ENCODE measurements at regions not wholly inside any gene's neighbourhood (a gene's known extent, or its start where the extent isn't known, plus 50 kb on each side); places are given as distances from the start of the nearest gene placed in this dataset.
A peak's percentile ranks its signal among the peaks of the same experiment; 100 is the strongest.

DNA sequence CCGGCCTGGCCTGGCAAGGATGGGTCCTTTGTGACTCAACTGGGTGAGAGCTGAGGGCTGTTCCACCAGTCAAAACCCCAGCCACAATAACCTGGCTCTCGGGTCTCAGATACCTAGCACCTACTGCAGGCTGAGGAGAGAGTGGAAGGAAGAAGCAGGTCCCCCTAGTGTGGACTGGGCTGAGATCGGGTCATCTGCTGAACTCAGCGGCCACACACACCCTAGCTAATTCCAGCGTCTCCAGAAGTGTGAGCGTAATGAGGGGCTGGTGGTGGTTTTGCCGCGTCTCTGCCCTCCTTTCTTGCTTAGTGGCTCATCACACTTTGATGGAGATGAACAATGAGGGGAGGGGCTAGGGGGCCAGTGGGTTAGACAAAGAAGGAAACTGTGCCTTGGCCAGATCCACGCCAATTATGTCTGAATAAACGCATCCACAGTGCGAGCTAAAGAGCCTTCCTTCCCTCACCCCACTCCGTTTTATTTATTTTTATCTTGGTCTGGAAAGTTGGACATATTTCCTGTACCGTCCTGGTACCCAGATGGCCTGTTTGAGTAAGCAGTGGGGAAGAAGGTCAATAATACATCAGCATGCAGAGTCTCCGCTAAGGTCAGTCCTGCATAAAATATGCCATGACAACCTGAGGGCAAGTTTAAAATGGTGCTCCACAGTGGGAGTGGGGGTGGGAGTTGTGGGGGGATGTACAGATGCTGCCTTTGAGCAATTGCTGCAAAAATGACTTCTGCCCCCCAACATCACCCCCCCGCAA, 370.0 kb downstream of the WDR72 start:
- in situ Hi-C loops (cut with MboI; ENCODE audit: low sequenced_read_pairs, unreplicated experiment): no loop called here
- TF ChIP-seq, protein P1, sequence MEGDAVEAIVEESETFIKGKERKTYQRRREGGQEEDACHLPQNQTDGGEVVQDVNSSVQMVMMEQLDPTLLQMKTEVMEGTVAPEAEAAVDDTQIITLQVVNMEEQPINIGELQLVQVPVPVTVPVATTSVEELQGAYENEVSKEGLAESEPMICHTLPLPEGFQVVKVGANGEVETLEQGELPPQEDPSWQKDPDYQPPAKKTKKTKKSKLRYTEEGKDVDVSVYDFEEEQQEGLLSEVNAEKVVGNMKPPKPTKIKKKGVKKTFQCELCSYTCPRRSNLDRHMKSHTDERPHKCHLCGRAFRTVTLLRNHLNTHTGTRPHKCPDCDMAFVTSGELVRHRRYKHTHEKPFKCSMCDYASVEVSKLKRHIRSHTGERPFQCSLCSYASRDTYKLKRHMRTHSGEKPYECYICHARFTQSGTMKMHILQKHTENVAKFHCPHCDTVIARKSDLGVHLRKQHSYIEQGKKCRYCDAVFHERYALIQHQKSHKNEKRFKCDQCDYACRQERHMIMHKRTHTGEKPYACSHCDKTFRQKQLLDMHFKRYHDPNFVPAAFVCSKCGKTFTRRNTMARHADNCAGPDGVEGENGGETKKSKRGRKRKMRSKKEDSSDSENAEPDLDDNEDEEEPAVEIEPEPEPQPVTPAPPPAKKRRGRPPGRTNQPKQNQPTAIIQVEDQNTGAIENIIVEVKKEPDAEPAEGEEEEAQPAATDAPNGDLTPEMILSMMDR (IDR thresholded peaks at IDR 0.05; ENCODE audit: borderline replicate concordance, control extremely low read depth, extremely low read depth, insufficient read depth, missing control alignments): no peak
- DNase-seq (ENCODE audit: low spot score): no peak

DNA sequence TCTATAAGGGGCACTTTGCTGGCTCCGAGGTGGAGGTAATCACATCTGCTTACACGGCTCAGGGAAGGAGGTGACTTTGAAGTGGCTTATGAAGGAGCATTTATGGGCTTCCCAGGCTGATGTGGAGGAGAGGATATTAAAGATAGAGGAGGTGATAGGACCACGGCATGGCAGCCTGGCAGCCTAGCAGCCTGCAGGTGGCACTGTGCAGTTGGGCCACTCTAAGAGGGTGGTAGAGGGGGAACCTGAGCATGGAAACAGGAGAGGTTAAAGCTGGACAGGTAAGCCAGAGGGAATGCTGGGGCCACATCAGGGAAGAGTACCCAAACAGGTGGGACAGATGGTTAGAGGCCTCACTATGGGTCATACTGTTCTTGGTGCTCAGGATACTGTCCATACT, 375.0 kb downstream of the WDR72 start:
- DNase-seq (ENCODE audit: low spot score): no peak
- TF ChIP-seq, protein P1 (IDR thresholded peaks at IDR 0.05; ENCODE audit: borderline replicate concordance, control extremely low read depth, extremely low read depth, insufficient read depth, missing control alignments): peak; percentile 9
- in situ Hi-C loops (cut with MboI; ENCODE audit: low sequenced_read_pairs, unreplicated experiment): no loop called here

DNA sequence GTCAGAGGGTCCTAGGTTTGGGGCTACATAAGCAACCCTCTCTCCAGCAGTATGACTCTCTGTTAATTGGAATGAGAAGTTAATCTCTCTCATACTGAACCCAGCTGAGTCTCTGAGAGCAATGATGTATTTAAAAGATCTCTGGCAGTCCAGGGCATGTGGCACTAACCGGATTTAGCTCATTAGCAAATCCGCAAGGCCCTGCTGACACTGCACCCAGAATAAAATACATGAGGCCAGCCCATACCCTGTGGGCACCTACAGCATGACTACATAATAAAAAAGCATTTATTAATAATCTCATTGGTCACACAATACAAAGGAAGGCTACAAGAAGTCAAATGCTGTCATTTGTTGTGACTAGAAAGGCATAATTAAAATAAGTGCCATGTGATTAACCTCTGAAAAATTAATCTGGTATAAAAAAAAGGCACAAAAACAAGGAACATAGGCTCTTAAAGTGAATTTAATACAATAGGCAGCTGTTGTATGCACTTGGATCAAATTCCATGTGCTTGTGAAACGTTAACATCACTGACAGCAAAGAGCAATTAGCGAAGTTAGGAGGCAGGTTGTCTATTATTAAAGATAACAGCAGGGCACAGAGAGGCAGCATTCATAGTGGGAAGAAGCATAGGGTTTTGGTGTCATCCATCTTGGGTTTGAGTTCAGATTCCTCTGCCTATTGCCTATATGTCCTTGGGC, 381.2 kb downstream of the WDR72 start:
- no peak for DNase-seq (ENCODE audit: low spot score)
- in situ Hi-C loops (cut with MboI; ENCODE audit: low sequenced_read_pairs, unreplicated experiment): no loop called here
- TF ChIP-seq, protein P1 (IDR thresholded peaks at IDR 0.05; ENCODE audit: borderline replicate concordance, control extremely low read depth, extremely low read depth, insufficient read depth, missing control alignments): no peak

GRCh38 chr15:53367740-53368139, 391.7 kb downstream of the WDR72 start:
- no peak for DNase-seq (ENCODE audit: low spot score)
- TF ChIP-seq, protein P1 (IDR thresholded peaks at IDR 0.05; ENCODE audit: borderline replicate concordance, control extremely low read depth, extremely low read depth, insufficient read depth, missing control alignments): no peak
- in situ Hi-C loops (cut with MboI; ENCODE audit: low sequenced_read_pairs, unreplicated experiment): no loop called here

DNA sequence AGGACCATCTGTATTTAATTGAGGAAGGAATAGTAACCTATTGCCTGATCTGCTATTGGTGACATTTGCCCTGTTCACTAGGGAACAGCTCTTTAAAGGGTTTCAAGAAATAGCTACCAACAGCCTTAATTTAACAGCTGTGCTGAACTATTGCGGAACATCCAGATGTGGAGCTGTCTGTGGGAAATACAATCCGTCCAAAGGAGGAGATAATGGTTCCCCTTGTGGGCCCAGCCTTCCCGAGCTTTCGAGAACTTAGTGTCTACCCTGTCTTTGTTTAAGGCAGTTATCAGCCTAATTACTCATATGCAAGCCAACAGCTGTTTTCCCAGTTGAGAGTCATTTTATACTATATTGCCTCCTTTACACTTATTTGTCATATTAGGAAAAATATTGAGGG, 398.6 kb downstream of the WDR72 start:
- DNase-seq (ENCODE audit: low spot score): no peak
- in situ Hi-C loops (cut with MboI; ENCODE audit: low sequenced_read_pairs, unreplicated experiment): no loop called here
- TF ChIP-seq, protein P1 (IDR thresholded peaks at IDR 0.05; ENCODE audit: borderline replicate concordance, control extremely low read depth, extremely low read depth, insufficient read depth, missing control alignments): no peak

- no peak for DNase-seq (ENCODE audit: low spot score)
- in situ Hi-C loops (cut with MboI; ENCODE audit: low sequenced_read_pairs, unreplicated experiment): no loop called here
- TF ChIP-seq, protein P1 (IDR thresholded peaks at IDR 0.05; ENCODE audit: borderline replicate concordance, control extremely low read depth, extremely low read depth, insufficient read depth, missing control alignments): no peak
Measured at GRCh38 chr15:53359038-53359437, 400.4 kb downstream of the WDR72 start.
